Mammary epithelial cell (primary cell): ENCODE measurements at regions not wholly inside any gene's neighbourhood (a gene's known extent, or its start where the extent isn't known, plus 50 kb on each side); places are given as distances from the start of the nearest gene placed in this dataset.

ENCODE experiments used
- CTCF ChIP-seq, 2 donors: IDR thresholded peaks in 1 of 2; conservative IDR thresholded peaks in 1 of 2; 2 replicates each; pipeline ENCODE4 v1.5.1; 2011 to 2012; ENCODE audit warnings: inconsistent platforms in 2 of 2, low read length in 2 of 2, mild to moderate bottlenecking in 2 of 2, control low read depth in 1 of 2, low read depth in 1 of 2; ENCODE audit not compliant: insufficient read depth in 1 of 2; ENCODE audit errors: extremely low read depth in 1 of 2
- EZH2 ChIP-seq: IDR thresholded peaks from 2 replicates; pipeline ENCODE4 v1.6.1; 2012; ENCODE audit warnings: low read length, inconsistent platforms, borderline replicate concordance

- no peak for TF ChIP-seq CTCF (conservative IDR thresholded peaks at IDR 0.05 in 1 of 2, IDR thresholded peaks at IDR 0.05 in 1 of 2; ENCODE audit: extremely low read depth in 1 of 2, insufficient read depth in 1 of 2, low read depth in 1 of 2, low read length in 2 of 2)
- no peak for TF ChIP-seq EZH2
Measured at GRCh38 chr5:100644185-100644584, 109.0 kb downstream of the FAM174A start.
